ENCODE measurements at regions not wholly inside any gene's neighbourhood (a gene's known extent, or its start where the extent isn't known, plus 50 kb on each side); places are given as distances from the start of the nearest gene placed in this dataset.

- no peak for TF ChIP-seq FOS (IDR thresholded peaks at IDR 0.05; ENCODE audit: low read depth, low read length)
Measured at GRCh38 chr5:15260356-15261268, 239.4 kb upstream of the FBXL7 start (continued).

DNA sequence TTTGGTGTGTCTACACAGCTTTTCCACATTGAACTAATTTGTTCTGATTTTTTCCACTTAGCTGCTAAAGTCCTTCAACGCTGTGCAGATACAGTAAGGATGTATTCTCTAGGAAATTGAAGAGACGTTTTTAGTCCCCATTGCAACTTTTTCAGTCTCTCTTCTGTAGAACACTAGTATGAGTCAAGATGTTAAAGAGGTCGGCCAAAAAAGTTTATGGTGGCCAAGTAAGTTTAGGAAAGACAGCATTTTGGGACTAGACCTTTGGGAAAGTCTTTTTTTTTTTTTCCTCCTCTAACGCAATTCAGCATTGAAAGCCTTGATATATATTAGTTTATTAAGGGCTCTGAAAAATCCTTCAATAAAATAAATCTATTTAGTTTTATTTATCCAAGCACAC, 243.5 kb upstream of the FBXL7 start:
- dilution Hi-C loops (cut with HindIII; ENCODE audit: low sequenced_read_pairs, unreplicated experiment) (no loop called here), intact Hi-C loops (cut with micrococcal nuclease) (no loop called here), in situ Hi-C loops (cut with MboI; ENCODE audit: low sequenced_read_pairs) (no loop called here)
- Histone ChIP-seq H3K4ac (ENCODE audit: low read depth, low read length) (no peak overlapping the region), H3K18ac (ENCODE audit: low read depth, low read length) (no peak overlapping the region), H3K23ac (ENCODE audit: low read depth, low read length) (no peak overlapping the region), H2AK5ac (ENCODE audit: low read depth, low read length) (no peak overlapping the region), H3K4me1 (ENCODE audit: control insufficient read depth, insufficient read depth, low read length) (no peaks in the 10 kb centered on the region; the same call in 1 of the 2 replicates), H3K9me3 (ENCODE audit: control insufficient read depth, insufficient read depth, low read length) (no peaks in the 10 kb centered on the region), H3K9ac (ENCODE audit: low read depth, low read length) (no peak overlapping the region), H2BK15ac (ENCODE audit: low read depth, low read length) (no peak overlapping the region), H3K4me3 (ENCODE audit: insufficient read depth, low read depth, low read length) (no peak overlapping the region), H3K36me3 (ENCODE audit: control insufficient read depth, insufficient read depth, low read length) (no peaks in the 10 kb centered on the region), H3K27me3 (ENCODE audit: control insufficient read depth, insufficient read depth, low read length) (no peaks in the 10 kb centered on the region), H2BK20ac (ENCODE audit: low read depth, low read length) (no peak overlapping the region), H4K91ac (ENCODE audit: insufficient read depth, low read depth, low read length) (no peak overlapping the region), H4K8ac (ENCODE audit: low read depth in 2 of 2, low read length in 2 of 2) (no peak overlapping the region), H2AK9ac (replicated peaks; ENCODE audit: low read depth, low read length, poor library complexity) (no peak overlapping the region), H2BK120ac (ENCODE audit: low read depth, low read length) (no peak overlapping the region), H3K56ac (ENCODE audit: extremely low read depth, insufficient read depth, low read length) (no peak overlapping the region), H4K20me1 (ENCODE audit: insufficient read depth, low read length) (no peaks in the 10 kb centered on the region), H3K14ac (replicated peaks; ENCODE audit: low read depth, low read length) (no peak overlapping the region), H3K4me2 (ENCODE audit: low read depth, low read length) (no peak overlapping the region), H2BK5ac (ENCODE audit: low read depth, low read length, poor library complexity, severe bottlenecking) (no peak overlapping the region), H4K5ac (ENCODE audit: low read depth, low read length) (no peak overlapping the region), H3K9me1 (ENCODE audit: insufficient read depth, low read length) (no peaks in the 10 kb centered on the region), H2AFZ (replicated peaks; ENCODE audit: low read length, poor library complexity) (no peak overlapping the region), H3K79me1 (ENCODE audit: low read depth in 1 of 2, low read length in 2 of 2) (no peaks in the 10 kb centered on the region), H3K27ac (ENCODE audit: insufficient read depth, low read length) (no peak overlapping the region)
- WGBS, 2 experiments (ENCODE audit: extremely low coverage in 2 of 2, insufficient read length in 1 of 2), result no CpG with 5 or more reads among the region's 4 CpGs
- TF ChIP-seq MAFK (IDR thresholded peaks at IDR 0.05; ENCODE audit: low read depth, low read length) (no peak), MAZ (IDR thresholded peaks at IDR 0.05; ENCODE audit: borderline replicate concordance, low read depth, low read length) (no peak), CEBPB (IDR thresholded peaks at IDR 0.05; ENCODE audit: low read depth, low read length) (no peak), RFX5 (IDR thresholded peaks at IDR 0.05; ENCODE audit: low read depth, low read length) (no peak), RAD21 (IDR thresholded peaks at IDR 0.05; ENCODE audit: low read length) (no peak), USF2 (IDR thresholded peaks at IDR 0.05; ENCODE audit: low read depth, low read length) (no peak), FOS (IDR thresholded peaks at IDR 0.05; ENCODE audit: low read depth, low read length) (no peak)
- DNase-seq (no peak), ATAC-seq (ENCODE audit: low read depth) (no peak)
- POLR2A ChIA-PET (ENCODE audit: unreplicated experiment), result no interaction called here
- BruUV-seq (replicated peaks), result no TSS peak
- CTCF ChIA-PET, result no interaction called here

Measured in IMR-90 (cell line).